ENCODE measurements at regions not wholly inside any gene's neighbourhood (a gene's known extent, or its start where the extent isn't known, plus 50 kb on each side); places are given as distances from the start of the nearest gene placed in this dataset.
"Not testable (repeated sequence)": the region's sequence is repeated elsewhere in the genome, so short reads cannot be mapped to it uniquely, and the experiment has no call there.

DNA sequence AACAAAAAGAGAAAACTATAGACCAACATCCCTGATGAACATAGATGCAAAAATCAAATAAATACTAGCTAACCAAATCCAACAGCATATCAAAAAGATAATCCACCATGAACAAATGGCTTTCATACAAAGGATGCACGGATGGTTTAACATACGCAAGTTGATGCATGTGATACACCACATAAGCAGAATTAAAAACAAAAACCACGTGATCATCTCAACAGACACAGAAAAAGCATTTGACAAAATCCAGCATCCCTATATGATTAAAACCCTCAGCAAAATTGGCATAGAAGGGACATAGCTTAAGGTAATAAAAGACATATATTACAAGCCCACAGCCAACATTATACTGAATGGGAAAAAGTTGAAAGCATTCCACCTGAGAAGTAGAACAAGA lies 125.9 kb downstream of the RTP4 start:
- DNase-seq; in situ Hi-C loops (cut with HindIII; ENCODE audit: low pct_ligation_motif_present, low pct_unique_long_range_greater_than_20kb, low sequenced_read_pairs): not testable (repeated sequence)

DNA sequence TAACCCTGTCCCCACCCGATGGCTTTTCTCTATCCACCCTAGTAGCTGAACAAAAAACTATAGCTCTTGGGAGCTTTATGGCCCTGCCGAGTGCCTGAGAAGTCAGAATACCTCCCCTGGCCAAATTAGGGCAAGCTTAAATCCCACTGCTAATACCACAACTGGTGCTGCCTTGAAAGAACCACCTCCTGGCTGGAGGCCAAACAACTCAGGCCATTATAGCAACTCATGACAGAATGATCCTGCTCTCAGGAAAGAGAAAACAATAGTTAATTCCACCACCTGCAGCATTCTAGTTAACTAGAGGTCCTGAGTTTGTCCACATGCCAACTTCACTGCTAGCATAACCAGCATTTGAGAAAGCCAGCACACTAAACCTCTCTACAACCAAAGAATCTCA lies 123.2 kb downstream of the RTP4 start:
- no peak for DNase-seq
- in situ Hi-C loops (cut with HindIII; ENCODE audit: low pct_ligation_motif_present, low pct_unique_long_range_greater_than_20kb, low sequenced_read_pairs), result no loop called here

DNA sequence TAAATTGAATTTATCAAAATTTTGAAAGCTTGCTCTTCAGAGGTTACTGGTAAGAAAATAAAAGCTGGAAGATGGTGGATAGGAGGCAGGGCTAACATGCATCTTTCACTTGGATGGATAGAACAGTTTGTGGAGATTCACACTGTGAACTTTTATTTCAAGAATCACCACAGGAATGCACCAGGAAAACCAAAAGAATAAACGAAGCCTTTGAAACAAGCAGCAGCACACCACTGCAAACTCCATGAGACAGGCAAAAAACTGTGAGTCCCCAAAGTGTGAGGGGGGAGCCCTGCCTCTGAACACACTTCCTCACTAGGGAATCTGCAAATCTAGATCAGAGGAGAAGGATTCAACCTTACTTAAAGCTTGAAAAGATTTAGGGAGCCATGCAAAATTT lies 122.2 kb downstream of the RTP4 start:
- in situ Hi-C loops (cut with HindIII; ENCODE audit: low pct_ligation_motif_present, low pct_unique_long_range_greater_than_20kb, low sequenced_read_pairs), result no loop called here
- no peak for DNase-seq

DNA sequence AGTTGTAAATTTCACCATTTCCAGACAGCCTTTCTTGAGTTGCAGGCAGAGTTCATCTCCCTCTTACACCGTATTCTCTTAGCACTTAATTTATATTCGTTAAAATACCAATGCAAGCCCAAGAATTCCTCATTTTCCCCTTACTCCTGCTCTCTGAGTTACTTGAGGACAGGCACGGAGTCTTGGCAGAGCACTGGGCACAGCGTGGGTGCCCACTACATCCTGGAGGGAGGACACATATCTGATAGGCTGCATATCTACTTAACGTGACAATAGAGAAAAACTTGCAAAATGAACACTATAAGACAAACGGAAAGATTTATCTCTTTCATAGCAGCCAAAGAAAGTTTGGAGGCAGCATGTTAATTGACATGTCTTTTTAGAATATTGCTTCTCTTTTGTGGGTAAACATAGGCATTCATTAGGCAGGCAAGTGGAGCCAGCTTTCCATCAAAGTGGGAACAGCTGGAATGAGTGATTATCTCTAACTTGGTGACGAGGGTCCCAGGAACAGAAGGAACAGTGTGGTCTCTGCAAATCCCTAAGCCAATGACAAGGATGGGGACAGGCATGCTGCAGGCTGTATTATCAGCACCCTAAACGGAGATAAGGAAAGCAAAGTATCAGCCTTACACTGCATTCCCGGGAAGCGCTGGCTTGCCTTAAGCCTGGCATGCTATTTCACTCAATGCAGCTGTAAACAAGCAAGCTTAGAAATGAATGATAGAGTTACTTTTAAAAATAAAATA lies 116.5 kb downstream of the RTP4 start:
- in situ Hi-C loops (cut with HindIII; ENCODE audit: low pct_ligation_motif_present, low pct_unique_long_range_greater_than_20kb, low sequenced_read_pairs), result no loop called here
- no peak for DNase-seq

DNA sequence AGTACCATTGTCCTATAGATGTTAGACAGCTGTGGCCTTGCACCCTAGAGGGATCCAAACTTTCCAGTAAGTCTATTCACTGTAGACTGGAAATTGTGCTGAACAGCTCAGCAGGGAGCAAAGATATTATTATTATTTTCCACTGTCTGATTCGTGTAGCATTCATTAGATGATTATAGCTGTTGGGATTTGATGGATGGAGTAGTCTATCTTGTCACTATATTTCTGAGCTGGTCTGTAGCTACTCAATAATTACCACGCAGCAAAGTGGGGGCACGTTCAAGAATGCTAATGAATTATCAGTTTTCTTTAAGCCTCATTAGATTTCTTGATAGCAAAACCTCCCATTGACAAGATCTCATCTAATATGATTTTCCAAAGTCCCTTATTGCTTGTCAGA lies 113.2 kb downstream of the RTP4 start:
- no peak for DNase-seq
- in situ Hi-C loops (cut with HindIII; ENCODE audit: low pct_ligation_motif_present, low pct_unique_long_range_greater_than_20kb, low sequenced_read_pairs), result no loop called here

DNA sequence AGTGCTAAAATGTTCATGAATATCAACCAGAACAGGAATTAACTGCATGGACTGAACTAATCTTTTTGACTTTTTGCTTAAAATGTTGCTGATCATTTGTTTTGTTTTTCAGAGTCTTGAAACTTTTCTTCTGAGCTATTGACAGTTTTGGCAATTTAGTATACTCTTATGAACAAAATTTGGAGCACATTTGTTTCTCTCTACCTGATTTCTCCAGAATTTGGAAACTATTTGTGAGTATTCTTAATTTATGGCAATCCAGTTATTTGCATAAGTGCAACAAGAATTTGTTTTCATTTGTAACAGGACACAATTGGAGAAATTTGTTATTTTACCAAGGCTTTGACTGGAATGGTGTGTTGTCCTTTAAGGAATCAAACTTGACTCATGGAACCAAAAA lies 107.4 kb downstream of the RTP4 start:
- DNase-seq; in situ Hi-C loops (cut with HindIII; ENCODE audit: low pct_ligation_motif_present, low pct_unique_long_range_greater_than_20kb, low sequenced_read_pairs): not testable (repeated sequence)

DNA sequence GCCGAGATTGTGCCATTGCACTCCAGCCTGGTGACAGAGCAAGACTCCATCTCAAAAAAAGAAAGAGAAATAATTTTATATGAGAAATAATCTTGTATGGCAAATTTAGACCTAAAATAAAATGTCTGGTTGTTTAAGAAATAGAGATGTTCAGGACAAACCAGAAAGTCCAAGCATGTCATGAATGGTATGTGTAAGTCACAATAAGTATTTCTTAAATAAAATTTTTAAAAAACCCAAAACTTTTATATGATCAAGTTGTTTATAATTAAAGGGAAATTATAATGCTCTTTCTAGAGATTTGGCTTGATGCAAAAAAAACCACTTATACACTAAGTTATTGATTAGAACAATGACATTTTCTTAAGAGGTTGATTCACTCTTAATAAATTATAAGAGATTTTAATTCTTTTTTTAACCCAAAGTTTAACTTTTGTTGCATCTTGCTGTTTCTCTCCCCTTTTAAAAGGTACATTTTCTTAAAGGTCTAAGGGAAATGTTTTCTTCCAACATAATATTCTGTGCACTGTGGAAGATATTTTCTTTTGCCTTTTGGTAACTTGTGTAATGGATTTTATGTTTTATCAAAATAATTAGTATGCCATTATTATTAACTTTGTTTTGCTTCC lies 105.7 kb downstream of the RTP4 start:
- peak; percentile 4 for DNase-seq
- in situ Hi-C loops (cut with HindIII; ENCODE audit: low pct_ligation_motif_present, low pct_unique_long_range_greater_than_20kb, low sequenced_read_pairs), result no loop called here

DNA sequence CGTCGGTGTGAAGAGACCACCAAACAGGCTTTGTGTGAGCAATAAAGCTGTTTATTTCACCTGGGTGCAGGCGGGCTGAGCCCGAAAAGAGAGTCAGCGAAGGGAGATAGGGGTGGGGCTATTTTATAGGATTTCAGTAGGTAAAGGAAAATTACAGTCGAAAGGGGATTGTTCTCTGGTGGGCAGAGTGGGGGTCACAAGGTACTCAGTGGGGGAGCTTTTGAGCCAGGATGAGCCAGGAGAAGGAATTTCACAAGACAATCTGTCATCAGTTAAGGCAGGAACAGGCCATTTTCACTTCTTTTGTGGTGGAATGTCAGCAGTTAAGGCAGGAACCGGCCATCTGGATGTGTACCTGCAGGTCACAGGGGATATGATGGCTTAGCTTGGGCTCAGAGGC lies 98.1 kb downstream of the RTP4 start:
- DNase-seq; in situ Hi-C loops (cut with HindIII; ENCODE audit: low pct_ligation_motif_present, low pct_unique_long_range_greater_than_20kb, low sequenced_read_pairs): not testable (repeated sequence)

DNA sequence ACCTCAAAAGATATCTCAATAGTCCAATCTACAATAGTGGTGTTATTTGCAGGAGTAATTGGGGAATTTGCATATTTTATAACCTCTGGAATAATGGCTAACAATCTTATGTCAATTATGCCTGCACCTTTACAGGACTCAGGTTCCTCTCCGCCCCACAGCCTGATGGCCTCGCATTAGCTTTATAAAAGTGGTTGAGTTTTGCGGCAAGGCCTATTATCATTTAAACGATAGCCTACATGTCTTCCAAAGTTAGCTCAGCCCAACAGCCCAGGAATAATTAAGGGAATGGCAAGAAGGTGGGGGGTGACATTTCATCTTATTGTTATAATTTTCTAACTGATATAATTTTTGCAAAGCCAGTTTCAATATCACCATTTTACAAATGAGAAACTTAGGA lies 97.3 kb downstream of the RTP4 start:
- in situ Hi-C loops (cut with HindIII; ENCODE audit: low pct_ligation_motif_present, low pct_unique_long_range_greater_than_20kb, low sequenced_read_pairs), result no loop called here
- no peak for DNase-seq

DNA sequence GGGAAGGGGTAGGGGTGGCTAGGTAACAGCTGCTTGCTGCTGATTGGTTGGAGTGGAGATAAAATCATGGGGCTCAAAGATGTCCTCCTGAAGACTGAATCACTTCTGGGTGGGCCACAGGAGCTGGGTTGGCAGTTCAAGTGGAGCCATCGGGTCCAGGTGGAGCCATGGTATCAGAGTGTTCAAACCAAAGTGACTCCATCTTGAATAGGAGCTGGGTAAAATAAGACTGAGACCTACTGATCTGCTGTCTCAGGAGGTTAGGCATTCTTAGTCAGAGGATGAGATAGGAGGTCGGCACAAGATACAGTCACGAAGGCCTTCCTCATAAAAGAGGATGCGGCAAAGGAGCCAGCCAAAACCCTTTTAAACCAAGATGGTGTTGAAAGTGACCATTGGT lies 96.5 kb downstream of the RTP4 start:
- no peak for DNase-seq
- in situ Hi-C loops (cut with HindIII; ENCODE audit: low pct_ligation_motif_present, low pct_unique_long_range_greater_than_20kb, low sequenced_read_pairs), result no loop called here

DNA sequence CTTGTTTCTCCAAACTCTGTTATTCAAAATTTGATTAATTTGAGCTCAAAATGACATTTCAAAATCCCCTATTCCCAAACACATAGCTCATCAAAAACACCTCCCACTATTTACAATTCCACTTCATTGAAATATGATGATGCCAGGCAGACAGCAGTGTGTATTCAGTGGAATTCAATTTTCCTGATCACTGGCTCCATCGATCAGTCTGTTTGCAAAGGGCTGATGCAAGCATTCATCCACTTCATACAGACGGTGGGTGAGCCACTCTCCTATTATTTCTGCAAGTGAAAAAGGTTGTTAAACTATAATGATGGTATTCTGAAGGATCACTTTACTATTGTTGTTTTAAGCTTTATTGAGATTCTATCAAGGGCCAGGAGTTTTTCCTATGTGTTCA lies 90.7 kb downstream of the RTP4 start:
- in situ Hi-C loops (cut with HindIII; ENCODE audit: low pct_ligation_motif_present, low pct_unique_long_range_greater_than_20kb, low sequenced_read_pairs), result no loop called here
- no peak for DNase-seq

DNA sequence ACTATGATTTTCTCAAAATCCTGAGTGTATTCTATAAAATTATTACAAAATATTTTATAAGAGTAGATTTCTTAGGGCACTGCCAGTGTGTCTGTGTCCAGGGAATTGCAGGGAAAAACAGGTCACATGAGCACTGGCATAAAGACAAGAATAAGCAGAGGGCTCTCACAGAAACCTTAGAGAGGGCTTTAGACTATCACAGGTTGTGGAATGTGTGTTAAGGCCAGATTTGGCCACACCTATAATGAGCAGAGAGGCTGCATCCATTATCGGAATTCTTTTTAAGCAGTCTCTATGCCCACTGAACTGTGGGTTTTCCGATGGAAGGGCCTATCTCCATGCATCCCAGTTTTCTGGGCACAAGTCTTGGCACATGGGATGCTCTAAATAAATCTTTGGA lies 90.2 kb downstream of the RTP4 start:
- in situ Hi-C loops (cut with HindIII; ENCODE audit: low pct_ligation_motif_present, low pct_unique_long_range_greater_than_20kb, low sequenced_read_pairs), result no loop called here
- DNase-seq, result no peak

DNA sequence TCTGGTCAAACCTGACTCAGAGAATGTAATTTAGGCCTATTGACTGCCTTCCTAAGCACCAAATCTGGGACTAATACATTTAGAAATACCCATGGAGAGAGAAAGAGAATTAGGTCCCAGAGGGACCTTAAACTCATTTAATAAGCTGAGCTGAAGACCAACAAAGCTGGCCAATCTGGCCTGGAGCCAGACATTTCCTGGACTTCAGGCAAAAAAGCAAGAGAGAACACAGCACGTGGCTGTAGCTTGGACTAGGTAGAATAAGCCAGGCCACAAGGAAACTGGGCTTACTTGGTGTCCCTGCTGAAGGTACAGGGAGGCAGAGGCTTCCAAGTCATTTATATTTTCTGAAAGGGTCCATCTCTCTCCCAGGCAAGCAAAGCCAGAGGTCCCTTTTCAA lies 88.1 kb downstream of the RTP4 start:
- in situ Hi-C loops (cut with HindIII; ENCODE audit: low pct_ligation_motif_present, low pct_unique_long_range_greater_than_20kb, low sequenced_read_pairs), result no loop called here
- DNase-seq, result no peak

DNA sequence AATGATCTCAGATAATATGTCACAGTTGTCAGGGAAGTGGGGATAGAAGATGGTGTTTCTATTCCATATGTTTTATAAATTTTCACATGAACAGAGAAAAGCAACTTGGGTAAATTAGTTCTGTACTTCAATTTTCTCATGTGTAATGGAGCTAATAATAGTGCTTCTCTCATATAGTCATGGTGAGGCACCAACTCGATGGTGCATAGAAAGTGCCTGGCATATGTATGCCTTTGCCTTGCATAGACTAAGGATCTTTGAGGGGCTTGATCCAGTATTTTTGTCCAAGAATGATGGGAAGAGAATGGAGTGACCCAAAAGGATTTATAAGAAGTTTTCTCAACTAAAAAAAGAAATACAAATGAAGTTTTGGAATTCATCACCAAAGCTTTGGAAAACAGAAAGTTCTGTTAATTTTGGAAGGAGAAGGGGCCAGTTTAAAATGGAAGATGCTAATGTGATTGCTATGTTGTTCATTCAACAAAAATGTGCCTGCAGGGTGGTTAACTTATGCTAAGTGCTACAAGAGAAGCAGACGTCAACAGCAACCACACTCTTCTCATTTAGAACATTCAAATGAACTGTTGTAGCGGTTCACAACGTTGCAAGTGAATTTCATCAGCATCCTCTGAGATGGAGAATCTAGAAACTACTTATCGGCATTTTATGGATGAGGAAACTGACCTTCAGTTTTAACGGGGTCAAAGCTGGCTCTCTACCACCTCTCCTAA lies 86.1 kb downstream of the RTP4 start:
- DNase-seq, result no peak
- in situ Hi-C loops (cut with HindIII; ENCODE audit: low pct_ligation_motif_present, low pct_unique_long_range_greater_than_20kb, low sequenced_read_pairs), result no loop called here

DNA sequence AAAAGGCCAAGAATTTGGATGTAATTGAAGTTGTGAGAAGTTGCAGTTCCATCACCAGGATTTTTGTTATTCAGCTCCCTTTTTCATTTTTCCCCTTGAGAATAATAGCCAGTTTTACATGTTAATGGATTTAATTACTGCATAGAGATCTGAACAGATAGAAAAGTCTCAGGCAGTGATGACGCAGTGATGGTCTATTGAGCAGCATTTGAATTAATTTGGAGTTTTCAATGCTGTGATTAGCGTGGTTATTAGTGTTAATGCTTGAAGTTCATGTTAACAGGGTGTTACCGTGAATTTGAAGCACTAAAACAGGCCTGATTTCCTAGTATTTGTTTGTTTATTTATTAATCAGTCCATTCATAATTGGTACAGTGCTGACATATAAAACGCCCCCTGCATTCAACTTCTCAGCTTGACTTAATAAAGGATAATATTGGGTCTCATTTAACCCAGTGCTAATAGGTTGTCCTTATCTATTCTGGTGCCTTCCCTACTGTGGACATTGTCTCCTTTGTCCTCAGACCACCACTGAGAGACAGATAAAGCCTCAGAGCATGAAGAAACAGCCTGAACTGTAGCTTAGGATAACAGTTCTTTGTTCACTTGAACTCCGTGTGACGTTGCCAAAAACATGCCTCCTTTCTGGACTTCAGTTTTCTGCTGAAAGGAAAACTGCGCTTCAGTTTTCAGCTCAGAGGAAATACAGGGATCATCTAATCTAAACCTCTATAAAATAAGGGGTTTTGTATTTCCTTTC lies 82.4 kb downstream of the RTP4 start:
- DNase-seq, result no peak
- in situ Hi-C loops (cut with HindIII; ENCODE audit: low pct_ligation_motif_present, low pct_unique_long_range_greater_than_20kb, low sequenced_read_pairs), result no loop called here

DNA sequence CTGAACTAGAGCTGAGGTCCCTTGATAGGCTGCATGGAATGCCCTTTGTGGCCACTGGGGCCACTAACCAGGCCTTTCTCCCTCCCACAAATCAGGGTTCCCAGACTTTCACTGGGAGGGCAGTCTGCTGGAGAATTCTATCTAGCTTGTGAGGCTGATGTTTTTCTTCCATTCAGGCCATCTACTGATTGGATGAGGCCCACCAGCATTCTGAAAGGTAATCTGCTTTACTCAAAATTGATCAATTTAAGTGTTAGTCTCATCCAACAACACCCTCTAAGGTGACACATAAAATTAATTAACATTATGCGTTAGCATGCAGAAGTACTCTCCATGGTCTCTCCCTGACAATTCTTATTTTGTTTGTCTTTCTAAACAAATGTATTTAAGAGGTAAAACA lies 80.5 kb downstream of the RTP4 start:
- DNase-seq, result no peak
- in situ Hi-C loops (cut with HindIII; ENCODE audit: low pct_ligation_motif_present, low pct_unique_long_range_greater_than_20kb, low sequenced_read_pairs), result no loop called here

DNA sequence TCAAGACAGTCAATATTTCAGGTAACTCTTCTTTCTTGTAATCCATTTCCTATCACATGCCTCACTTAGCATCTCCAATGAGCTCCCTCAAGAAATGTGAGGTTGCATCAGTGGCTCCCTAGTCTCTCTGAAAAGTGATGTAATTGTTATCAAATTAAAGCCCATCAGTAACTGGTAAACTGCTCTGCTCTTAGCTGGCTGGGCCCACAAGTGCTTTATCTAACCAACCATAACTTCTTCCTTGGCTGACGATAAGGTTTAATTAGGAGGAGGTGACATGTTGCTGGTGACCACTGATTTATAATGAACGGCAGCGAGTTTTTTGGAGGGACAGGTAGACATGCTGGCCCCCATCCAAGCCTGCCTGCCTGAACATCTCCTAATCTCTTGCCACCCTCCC lies 79.6 kb downstream of the RTP4 start:
- in situ Hi-C loops (cut with HindIII; ENCODE audit: low pct_ligation_motif_present, low pct_unique_long_range_greater_than_20kb, low sequenced_read_pairs), result no loop called here
- no peak for DNase-seq

DNA sequence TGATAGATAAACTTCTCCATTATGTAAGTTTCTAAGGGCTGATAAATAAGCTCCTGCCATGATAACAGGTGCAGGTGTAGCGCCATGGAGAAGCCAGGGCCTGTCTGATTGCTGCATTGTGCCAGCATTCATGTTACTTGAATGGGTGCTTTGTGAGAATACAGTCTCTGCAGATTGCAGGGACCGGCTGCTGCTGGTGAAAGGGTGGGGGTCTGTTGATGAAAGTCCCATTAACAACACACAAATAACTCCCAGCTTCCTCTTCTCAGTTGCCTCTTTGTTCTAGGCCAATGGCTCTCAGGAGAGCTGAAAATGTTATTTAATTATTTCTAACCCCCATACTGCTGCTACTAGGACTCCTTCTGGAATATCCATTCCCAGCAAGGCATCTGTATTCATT lies 77.2 kb downstream of the RTP4 start:
- DNase-seq, result no peak
- in situ Hi-C loops (cut with HindIII; ENCODE audit: low pct_ligation_motif_present, low pct_unique_long_range_greater_than_20kb, low sequenced_read_pairs), result no loop called here

DNA sequence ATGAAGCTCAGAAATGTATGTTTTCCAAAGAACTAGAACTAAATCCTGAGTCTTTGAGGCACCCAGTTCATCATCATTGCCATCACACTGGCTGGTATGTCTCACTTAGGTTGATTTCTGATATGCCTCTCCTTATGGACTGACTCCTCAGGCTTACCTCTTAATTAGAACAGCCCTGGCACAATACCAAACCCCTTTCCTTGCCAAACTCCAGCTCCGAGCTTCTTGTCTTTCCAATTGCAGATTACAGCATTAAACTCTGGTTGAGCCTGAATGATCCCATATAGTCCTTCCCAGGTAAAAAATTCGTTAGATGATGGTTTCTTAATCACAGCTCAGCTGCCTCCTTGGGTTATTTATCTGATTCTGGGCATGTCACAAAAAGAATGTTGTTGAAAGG lies 66.3 kb downstream of the RTP4 start:
- DNase-seq, result no peak
- in situ Hi-C loops (cut with HindIII; ENCODE audit: low pct_ligation_motif_present, low pct_unique_long_range_greater_than_20kb, low sequenced_read_pairs), result no loop called here

Measured in ACHN (cell line).